Activated T-cell treated with anti-CD3 and anti-CD28 coated beads, Interleukin-2, amount 50 U/mL, for 24 hours (primary cell): ENCODE measurements at regions not wholly inside any gene's neighbourhood (a gene's known extent, or its start where the extent isn't known, plus 50 kb on each side); places are given as distances from the start of the nearest gene placed in this dataset.
"Not testable (repeated sequence)": the region's sequence is repeated elsewhere in the genome, so short reads cannot be mapped to it uniquely, and the experiment has no call there.

Source experiments
- DNase-seq: peaks from one replicate; pipeline ENCODE4 v3.0.0-alpha.2; 2020
- H3K27ac Mint-ChIP-seq: 2 replicates; pipeline ENCODE4 v1.8.0; 2020; ENCODE audit warnings: mild to moderate bottlenecking, mixed read lengths
- H3K27me3 Mint-ChIP-seq: 2 replicates; pipeline ENCODE4 v1.8.0; 2020; ENCODE audit warnings: mixed read lengths
- H3K36me3 Mint-ChIP-seq: 2 replicates; pipeline ENCODE4 v1.8.0; 2020; ENCODE audit warnings: low read depth, mixed read lengths
- H3K4me1 Mint-ChIP-seq: 2 replicates; pipeline ENCODE4 v1.8.0; 2020; ENCODE audit warnings: low read depth, mixed read lengths
- H3K4me3 Mint-ChIP-seq: 2 replicates; pipeline ENCODE4 v1.8.0; 2020; ENCODE audit warnings: mild to moderate bottlenecking, moderate library complexity, mixed read lengths
- H3K9me3 Mint-ChIP-seq: 2 replicates; pipeline ENCODE4 v1.8.0; 2020; ENCODE audit warnings: mixed read lengths

GRCh38 chr1:198440842-198441241 lies 99.6 kb downstream of the ATP6V1G3 start:
- no peaks in the 10 kb centered on the region for H3K9me3 Mint-ChIP-seq
- no peaks in the 10 kb centered on the region for H3K4me1 Mint-ChIP-seq
- H3K27ac Mint-ChIP-seq: no peak overlapping the region
- no peak overlapping the region for H3K4me3 Mint-ChIP-seq
- no peak for DNase-seq
- no peaks in the 10 kb centered on the region for H3K36me3 Mint-ChIP-seq
- H3K27me3 Mint-ChIP-seq: peaks cover 11% of the 10 kb centered on the region

- DNase-seq: no peak
- Mint-ChIP-seq H3K36me3 (no peaks in the 10 kb centered on the region), H3K9me3 (peaks cover under 1% of the 10 kb centered on the region), H3K4me3 (no peak overlapping the region), H3K27ac (no peak overlapping the region), H3K4me1 (no peaks in the 10 kb centered on the region), H3K27me3 (peaks cover 12% of the 10 kb centered on the region)
Measured at GRCh38 chr1:198437332-198437731, 103.1 kb downstream of the ATP6V1G3 start.

DNA sequence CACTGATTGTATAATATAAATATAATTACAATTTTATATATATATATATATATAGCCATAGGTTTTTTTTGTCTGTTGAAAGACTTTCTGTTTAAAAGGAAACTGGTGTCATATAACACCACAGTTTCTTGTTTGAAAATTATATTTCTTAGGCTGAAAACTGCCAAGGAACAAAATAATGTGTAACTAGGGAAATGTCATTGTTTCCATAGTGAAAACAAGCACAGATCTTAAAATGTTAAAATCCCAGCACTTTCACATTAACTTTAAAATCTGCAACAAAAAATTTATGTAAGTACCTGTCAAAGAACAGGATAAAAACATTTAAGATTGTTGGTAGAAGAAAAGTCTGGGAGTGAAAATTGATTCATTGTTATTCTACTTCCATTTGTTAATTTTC lies 104.2 kb downstream of the ATP6V1G3 start:
- no peak overlapping the region for H3K4me3 Mint-ChIP-seq
- H3K36me3 Mint-ChIP-seq: no peaks in the 10 kb centered on the region
- H3K4me1 Mint-ChIP-seq: no peaks in the 10 kb centered on the region
- peaks cover 10% of the 10 kb centered on the region for H3K9me3 Mint-ChIP-seq
- no peak for DNase-seq
- H3K27ac Mint-ChIP-seq: no peak overlapping the region
- H3K27me3 Mint-ChIP-seq: peaks cover 12% of the 10 kb centered on the region

- Mint-ChIP-seq H3K4me3 (no peak overlapping the region), H3K36me3 (no peaks in the 10 kb centered on the region), H3K27ac (no peak overlapping the region), H3K9me3 (peaks cover 14% of the 10 kb centered on the region), H3K27me3 (peaks cover 12% of the 10 kb centered on the region), H3K4me1 (no peaks in the 10 kb centered on the region)
- no peak for DNase-seq
Measured at GRCh38 chr1:198435056-198435455, 105.4 kb downstream of the ATP6V1G3 start.

DNA sequence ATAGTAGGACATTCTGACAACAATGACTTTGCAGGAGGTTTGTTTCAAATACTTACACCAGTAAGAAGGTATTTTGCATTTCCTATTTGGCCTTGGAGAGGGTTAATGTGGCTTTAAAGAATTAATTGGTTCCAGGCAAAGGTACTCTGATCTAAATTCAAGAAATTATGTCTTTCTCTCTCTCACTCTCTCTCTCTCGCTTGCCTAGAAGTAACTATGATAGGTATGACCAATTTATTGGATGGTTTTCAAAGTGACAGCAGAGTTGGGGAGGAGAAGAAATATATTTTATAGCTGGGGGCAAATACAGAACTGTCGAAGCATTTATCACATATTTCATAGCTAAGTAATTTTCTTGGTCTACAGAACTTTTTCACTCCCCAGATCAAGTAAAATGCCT lies 116.0 kb downstream of the ATP6V1G3 start:
- no peak overlapping the region for H3K4me3 Mint-ChIP-seq
- DNase-seq: no peak
- no peaks in the 10 kb centered on the region for H3K9me3 Mint-ChIP-seq
- peaks cover 4% of the 10 kb centered on the region for H3K27me3 Mint-ChIP-seq
- no peak overlapping the region for H3K27ac Mint-ChIP-seq
- no peaks in the 10 kb centered on the region for H3K36me3 Mint-ChIP-seq
- H3K4me1 Mint-ChIP-seq: no peaks in the 10 kb centered on the region

GRCh38 chr1:198423673-198424072 lies 116.8 kb downstream of the ATP6V1G3 start:
- Mint-ChIP-seq H3K27ac (no peak overlapping the region), H3K27me3 (peaks cover 4% of the 10 kb centered on the region), H3K4me1 (no peaks in the 10 kb centered on the region), H3K36me3 (no peaks in the 10 kb centered on the region), H3K4me3 (no peak overlapping the region), H3K9me3 (no peaks in the 10 kb centered on the region)
- DNase-seq: no peak

DNA sequence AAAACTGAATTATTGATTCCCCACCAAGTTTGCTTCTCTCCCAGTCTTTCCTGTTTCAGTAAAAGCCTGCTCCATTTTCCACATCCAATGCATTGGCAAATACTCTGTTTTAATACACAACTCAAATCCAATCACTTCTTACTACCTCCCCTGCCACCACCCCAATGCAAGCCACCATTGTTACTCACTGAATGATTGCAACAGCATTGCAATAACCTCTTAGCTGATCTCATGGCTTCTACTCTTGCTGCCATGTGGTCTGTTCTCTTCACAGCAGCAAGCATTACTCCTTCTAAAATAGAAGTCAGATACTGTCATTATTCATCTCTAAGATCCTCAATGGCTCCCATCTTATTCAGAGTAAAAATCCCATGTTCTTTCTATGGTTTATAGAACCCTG lies 123.4 kb downstream of the ATP6V1G3 start:
- peaks cover 2% of the 10 kb centered on the region for H3K9me3 Mint-ChIP-seq
- H3K27me3 Mint-ChIP-seq: peaks cover 11% of the 10 kb centered on the region
- no peak overlapping the region for H3K27ac Mint-ChIP-seq
- DNase-seq: no peak
- no peaks in the 10 kb centered on the region for H3K4me1 Mint-ChIP-seq
- no peaks in the 10 kb centered on the region for H3K36me3 Mint-ChIP-seq
- H3K4me3 Mint-ChIP-seq: no peak overlapping the region

GRCh38 chr1:198416296-198416695 lies 124.2 kb downstream of the ATP6V1G3 start:
- Mint-ChIP-seq H3K4me3 (no peak overlapping the region), H3K9me3 (peaks cover 2% of the 10 kb centered on the region), H3K4me1 (no peaks in the 10 kb centered on the region), H3K27ac (no peak overlapping the region), H3K27me3 (peaks cover 8% of the 10 kb centered on the region), H3K36me3 (no peaks in the 10 kb centered on the region)
- DNase-seq: no peak

- no peaks in the 10 kb centered on the region for H3K4me1 Mint-ChIP-seq
- no peaks in the 10 kb centered on the region for H3K36me3 Mint-ChIP-seq
- peaks cover 6% of the 10 kb centered on the region for H3K9me3 Mint-ChIP-seq
- DNase-seq: no peak
- no peaks in the 10 kb centered on the region for H3K27me3 Mint-ChIP-seq
- no peak overlapping the region for H3K4me3 Mint-ChIP-seq
- no peak overlapping the region for H3K27ac Mint-ChIP-seq
Measured at GRCh38 chr1:198411240-198411639, 129.2 kb downstream of the ATP6V1G3 start.

GRCh38 chr1:198408716-198409115 lies 131.8 kb downstream of the ATP6V1G3 start:
- DNase-seq: no peak
- Mint-ChIP-seq H3K36me3 (no peaks in the 10 kb centered on the region), H3K27me3 (no peaks in the 10 kb centered on the region), H3K27ac (no peak overlapping the region), H3K4me3 (no peak overlapping the region), H3K9me3 (peaks cover 10% of the 10 kb centered on the region), H3K4me1 (no peaks in the 10 kb centered on the region)

GRCh38 chr1:198404632-198405031 lies 135.8 kb downstream of the ATP6V1G3 start:
- DNase-seq, H3K27ac Mint-ChIP-seq, H3K4me3 Mint-ChIP-seq, H3K4me1 Mint-ChIP-seq, H3K36me3 Mint-ChIP-seq, H3K27me3 Mint-ChIP-seq, H3K9me3 Mint-ChIP-seq: not testable (repeated sequence)

DNA sequence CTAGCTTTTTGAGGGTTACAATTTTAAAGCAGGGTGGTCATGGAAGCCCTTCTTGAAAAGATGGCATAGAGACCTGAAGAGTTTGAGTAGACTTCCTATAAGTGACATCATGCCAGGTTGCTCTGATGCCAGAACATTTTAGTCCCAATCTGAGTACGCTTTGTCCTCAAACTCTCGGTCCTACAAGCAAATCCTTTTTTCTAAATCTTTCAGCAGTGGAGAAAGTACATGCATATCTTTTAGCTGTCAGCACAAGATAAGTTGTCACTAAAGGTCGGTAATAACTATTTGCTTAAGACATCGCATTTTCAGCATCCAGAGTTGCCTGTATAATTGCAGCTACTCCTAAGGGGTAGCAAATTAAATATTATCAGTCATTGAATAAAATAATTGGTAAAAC lies 140.4 kb downstream of the ATP6V1G3 start:
- Mint-ChIP-seq H3K27ac (no peak overlapping the region), H3K27me3 (peaks cover 4% of the 10 kb centered on the region), H3K9me3 (peaks cover 2% of the 10 kb centered on the region), H3K4me3 (no peak overlapping the region), H3K4me1 (no peaks in the 10 kb centered on the region), H3K36me3 (no peaks in the 10 kb centered on the region)
- no peak for DNase-seq

- DNase-seq: no peak
- Mint-ChIP-seq H3K36me3 (no peaks in the 10 kb centered on the region), H3K4me1 (no peaks in the 10 kb centered on the region), H3K4me3 (no peak overlapping the region), H3K27ac (no peak overlapping the region), H3K27me3 (peaks cover 4% of the 10 kb centered on the region), H3K9me3 (no peaks in the 10 kb centered on the region)
Measured at GRCh38 chr1:198399452-198399851, 141.0 kb downstream of the ATP6V1G3 start.

DNA sequence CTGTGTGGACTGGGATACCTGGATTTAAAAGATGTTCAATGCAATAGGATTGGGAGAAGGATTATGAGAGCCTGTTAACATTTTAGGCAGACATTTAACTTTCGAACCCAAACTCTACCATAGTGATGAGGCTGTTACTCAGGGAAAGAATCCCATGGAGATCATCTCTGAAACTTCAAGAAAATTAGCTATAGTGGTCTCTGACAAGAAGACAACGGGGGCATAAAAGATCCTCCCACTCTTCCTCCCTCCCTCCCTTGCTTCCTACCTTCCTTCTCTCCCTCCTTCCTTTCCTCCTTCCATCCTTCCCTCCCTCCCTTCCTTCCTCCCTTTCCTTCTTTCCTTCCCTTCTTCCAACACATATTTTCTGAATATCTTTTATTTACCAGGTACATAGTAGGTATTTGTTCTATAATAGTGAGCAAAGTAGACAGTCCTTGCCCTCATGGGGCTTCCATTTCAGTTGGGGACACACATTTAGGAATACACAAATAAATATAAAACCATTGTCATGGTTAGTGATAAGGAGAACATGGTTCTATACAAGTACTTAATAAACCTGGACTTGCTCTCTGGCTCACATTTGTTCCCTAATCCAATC lies 143.2 kb downstream of the ATP6V1G3 start:
- Mint-ChIP-seq H3K9me3 (no peaks in the 10 kb centered on the region), H3K27ac (no peak overlapping the region), H3K36me3 (no peaks in the 10 kb centered on the region), H3K4me3 (no peak overlapping the region), H3K27me3 (peaks cover 4% of the 10 kb centered on the region), H3K4me1 (no peaks in the 10 kb centered on the region)
- no peak for DNase-seq

- Mint-ChIP-seq H3K4me1 (no peaks in the 10 kb centered on the region), H3K36me3 (no peaks in the 10 kb centered on the region), H3K27me3 (no peaks in the 10 kb centered on the region), H3K9me3 (no peaks in the 10 kb centered on the region), H3K4me3 (no peak overlapping the region), H3K27ac (no peak overlapping the region)
- DNase-seq: no peak
Measured at GRCh38 chr1:198391393-198392020, 149.0 kb downstream of the ATP6V1G3 start.

- Mint-ChIP-seq H3K4me1 (no peaks in the 10 kb centered on the region), H3K27ac (no peak overlapping the region), H3K27me3 (no peaks in the 10 kb centered on the region), H3K36me3 (no peaks in the 10 kb centered on the region), H3K4me3 (no peak overlapping the region), H3K9me3 (no peaks in the 10 kb centered on the region)
- DNase-seq: no peak
Measured at GRCh38 chr1:198387587-198387986, 152.9 kb downstream of the ATP6V1G3 start.
